ENCODE measurements at regions not wholly inside any gene's neighbourhood (a gene's known extent, or its start where the extent isn't known, plus 50 kb on each side); places are given as distances from the start of the nearest gene placed in this dataset.

GRCh38 chr2:167451496-167452289 lies 563.4 kb downstream of the XIRP2 start:
- TF ChIP-seq, protein P1, sequence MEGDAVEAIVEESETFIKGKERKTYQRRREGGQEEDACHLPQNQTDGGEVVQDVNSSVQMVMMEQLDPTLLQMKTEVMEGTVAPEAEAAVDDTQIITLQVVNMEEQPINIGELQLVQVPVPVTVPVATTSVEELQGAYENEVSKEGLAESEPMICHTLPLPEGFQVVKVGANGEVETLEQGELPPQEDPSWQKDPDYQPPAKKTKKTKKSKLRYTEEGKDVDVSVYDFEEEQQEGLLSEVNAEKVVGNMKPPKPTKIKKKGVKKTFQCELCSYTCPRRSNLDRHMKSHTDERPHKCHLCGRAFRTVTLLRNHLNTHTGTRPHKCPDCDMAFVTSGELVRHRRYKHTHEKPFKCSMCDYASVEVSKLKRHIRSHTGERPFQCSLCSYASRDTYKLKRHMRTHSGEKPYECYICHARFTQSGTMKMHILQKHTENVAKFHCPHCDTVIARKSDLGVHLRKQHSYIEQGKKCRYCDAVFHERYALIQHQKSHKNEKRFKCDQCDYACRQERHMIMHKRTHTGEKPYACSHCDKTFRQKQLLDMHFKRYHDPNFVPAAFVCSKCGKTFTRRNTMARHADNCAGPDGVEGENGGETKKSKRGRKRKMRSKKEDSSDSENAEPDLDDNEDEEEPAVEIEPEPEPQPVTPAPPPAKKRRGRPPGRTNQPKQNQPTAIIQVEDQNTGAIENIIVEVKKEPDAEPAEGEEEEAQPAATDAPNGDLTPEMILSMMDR (IDR thresholded peaks at IDR 0.05; ENCODE audit: borderline replicate concordance), result no peak
- no peak overlapping the region for H3K27ac ChIP-seq (replicated peaks)
- no peak for DNase-seq
- no peaks in the 10 kb centered on the region for H3K27me3 ChIP-seq (ENCODE audit: low read depth)
- intact Hi-C loops (cut with micrococcal nuclease), result no loop called here
- no peaks in the 10 kb centered on the region for H3K4me1 ChIP-seq
- no peak overlapping the region for H3K4me3 ChIP-seq
- H3K9me3 ChIP-seq (replicated peaks), result peaks cover 45% of the 10 kb centered on the region
- H3K36me3 ChIP-seq, result no peaks in the 10 kb centered on the region

DNA sequence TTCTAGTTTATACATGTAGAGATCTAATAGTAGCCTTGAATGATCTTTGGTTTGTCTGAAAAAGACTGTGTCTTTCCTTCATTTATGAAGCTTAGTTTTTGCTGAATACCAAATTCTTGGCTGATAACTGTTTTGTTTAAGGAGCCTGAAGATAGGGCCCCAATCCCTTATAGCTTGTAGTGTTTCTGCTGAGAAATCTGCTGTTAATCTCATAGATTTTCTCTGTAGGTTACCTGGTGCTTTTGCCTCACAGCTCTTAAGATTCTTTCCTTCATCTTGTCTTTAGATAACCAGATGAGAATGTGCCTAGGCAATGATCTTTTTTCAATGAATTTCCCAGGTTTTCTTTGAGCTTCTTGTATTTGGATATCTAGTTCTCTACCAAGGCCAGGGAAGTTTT lies 562.1 kb downstream of the XIRP2 start:
- Histone ChIP-seq H3K36me3 (no peaks in the 10 kb centered on the region), H3K27ac (replicated peaks) (no peak overlapping the region), H3K4me3 (no peak overlapping the region), H3K27me3 (ENCODE audit: low read depth) (no peaks in the 10 kb centered on the region), H3K9me3 (replicated peaks) (peaks cover 41% of the 10 kb centered on the region), H3K4me1 (no peaks in the 10 kb centered on the region)
- intact Hi-C loops (cut with micrococcal nuclease), result no loop called here
- DNase-seq, result no peak
- TF ChIP-seq, protein P1 (IDR thresholded peaks at IDR 0.05; ENCODE audit: borderline replicate concordance), result no peak

- Histone ChIP-seq H3K27me3 (ENCODE audit: low read depth) (no peaks in the 10 kb centered on the region), H3K4me1 (no peaks in the 10 kb centered on the region), H3K27ac (replicated peaks) (no peak overlapping the region), H3K9me3 (replicated peaks) (no peaks in the 10 kb centered on the region), H3K4me3 (no peak overlapping the region), H3K36me3 (no peaks in the 10 kb centered on the region)
- no peak for DNase-seq
- TF ChIP-seq, protein P1 (IDR thresholded peaks at IDR 0.05; ENCODE audit: borderline replicate concordance), result no peak
- intact Hi-C loops (cut with micrococcal nuclease), result no loop called here
These were observed 552.1 kb downstream of the XIRP2 start for GRCh38 chr2:167440382-167440781.

GRCh38 chr2:167438206-167438605 lies 549.9 kb downstream of the XIRP2 start:
- no peak for DNase-seq

GRCh38 chr2:167431949-167432348 lies 543.7 kb downstream of the XIRP2 start:
- no peaks in the 10 kb centered on the region for H3K27me3 ChIP-seq (ENCODE audit: low read depth)
- no peak for DNase-seq
- no peaks in the 10 kb centered on the region for H3K9me3 ChIP-seq (replicated peaks)
- no peak overlapping the region for H3K27ac ChIP-seq (replicated peaks)
- no peaks in the 10 kb centered on the region for H3K4me1 ChIP-seq
- no peak overlapping the region for H3K4me3 ChIP-seq
- H3K36me3 ChIP-seq, result no peaks in the 10 kb centered on the region
- TF ChIP-seq, protein P1 (IDR thresholded peaks at IDR 0.05; ENCODE audit: borderline replicate concordance), result no peak
- intact Hi-C loops (cut with micrococcal nuclease), result no loop called here

More at GRCh38 chr2:167438206-167438605, 549.9 kb downstream of the XIRP2 start:
- Histone ChIP-seq H3K27me3 (ENCODE audit: low read depth) (no peaks in the 10 kb centered on the region), H3K27ac (replicated peaks) (no peak overlapping the region), H3K36me3 (no peaks in the 10 kb centered on the region), H3K4me3 (no peak overlapping the region), H3K4me1 (no peaks in the 10 kb centered on the region), H3K9me3 (replicated peaks) (no peaks in the 10 kb centered on the region)
- TF ChIP-seq, protein P1 (IDR thresholded peaks at IDR 0.05; ENCODE audit: borderline replicate concordance), result no peak
- intact Hi-C loops (cut with micrococcal nuclease), result no loop called here

Measured in left ventricle myocardium inferior (tissue), 1 donor.